ENCODE measurements at regions not wholly inside any gene's neighbourhood (a gene's known extent, or its start where the extent isn't known, plus 50 kb on each side); places are given as distances from the start of the nearest gene placed in this dataset.

GRCh38 chr3:72492240-72492639, 356.0 kb downstream of the SHQ1 start:
- no peak for TF ChIP-seq EZH2 (IDR thresholded peaks at IDR 0.05; ENCODE audit: low read depth, unreplicated experiment)
- TF ChIP-seq, protein P1, sequence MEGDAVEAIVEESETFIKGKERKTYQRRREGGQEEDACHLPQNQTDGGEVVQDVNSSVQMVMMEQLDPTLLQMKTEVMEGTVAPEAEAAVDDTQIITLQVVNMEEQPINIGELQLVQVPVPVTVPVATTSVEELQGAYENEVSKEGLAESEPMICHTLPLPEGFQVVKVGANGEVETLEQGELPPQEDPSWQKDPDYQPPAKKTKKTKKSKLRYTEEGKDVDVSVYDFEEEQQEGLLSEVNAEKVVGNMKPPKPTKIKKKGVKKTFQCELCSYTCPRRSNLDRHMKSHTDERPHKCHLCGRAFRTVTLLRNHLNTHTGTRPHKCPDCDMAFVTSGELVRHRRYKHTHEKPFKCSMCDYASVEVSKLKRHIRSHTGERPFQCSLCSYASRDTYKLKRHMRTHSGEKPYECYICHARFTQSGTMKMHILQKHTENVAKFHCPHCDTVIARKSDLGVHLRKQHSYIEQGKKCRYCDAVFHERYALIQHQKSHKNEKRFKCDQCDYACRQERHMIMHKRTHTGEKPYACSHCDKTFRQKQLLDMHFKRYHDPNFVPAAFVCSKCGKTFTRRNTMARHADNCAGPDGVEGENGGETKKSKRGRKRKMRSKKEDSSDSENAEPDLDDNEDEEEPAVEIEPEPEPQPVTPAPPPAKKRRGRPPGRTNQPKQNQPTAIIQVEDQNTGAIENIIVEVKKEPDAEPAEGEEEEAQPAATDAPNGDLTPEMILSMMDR (conservative IDR thresholded peaks at IDR 0.05; ENCODE audit: low read depth in 2 of 2), result no peak
- TF ChIP-seq EZH2phosphoT487 (IDR thresholded peaks at IDR 0.05; ENCODE audit: unreplicated experiment), result no peak
- no peak for TF ChIP-seq POLR2AphosphoS5 (IDR thresholded peaks at IDR 0.05; ENCODE audit: low read depth)
- TF ChIP-seq, protein P2, sequence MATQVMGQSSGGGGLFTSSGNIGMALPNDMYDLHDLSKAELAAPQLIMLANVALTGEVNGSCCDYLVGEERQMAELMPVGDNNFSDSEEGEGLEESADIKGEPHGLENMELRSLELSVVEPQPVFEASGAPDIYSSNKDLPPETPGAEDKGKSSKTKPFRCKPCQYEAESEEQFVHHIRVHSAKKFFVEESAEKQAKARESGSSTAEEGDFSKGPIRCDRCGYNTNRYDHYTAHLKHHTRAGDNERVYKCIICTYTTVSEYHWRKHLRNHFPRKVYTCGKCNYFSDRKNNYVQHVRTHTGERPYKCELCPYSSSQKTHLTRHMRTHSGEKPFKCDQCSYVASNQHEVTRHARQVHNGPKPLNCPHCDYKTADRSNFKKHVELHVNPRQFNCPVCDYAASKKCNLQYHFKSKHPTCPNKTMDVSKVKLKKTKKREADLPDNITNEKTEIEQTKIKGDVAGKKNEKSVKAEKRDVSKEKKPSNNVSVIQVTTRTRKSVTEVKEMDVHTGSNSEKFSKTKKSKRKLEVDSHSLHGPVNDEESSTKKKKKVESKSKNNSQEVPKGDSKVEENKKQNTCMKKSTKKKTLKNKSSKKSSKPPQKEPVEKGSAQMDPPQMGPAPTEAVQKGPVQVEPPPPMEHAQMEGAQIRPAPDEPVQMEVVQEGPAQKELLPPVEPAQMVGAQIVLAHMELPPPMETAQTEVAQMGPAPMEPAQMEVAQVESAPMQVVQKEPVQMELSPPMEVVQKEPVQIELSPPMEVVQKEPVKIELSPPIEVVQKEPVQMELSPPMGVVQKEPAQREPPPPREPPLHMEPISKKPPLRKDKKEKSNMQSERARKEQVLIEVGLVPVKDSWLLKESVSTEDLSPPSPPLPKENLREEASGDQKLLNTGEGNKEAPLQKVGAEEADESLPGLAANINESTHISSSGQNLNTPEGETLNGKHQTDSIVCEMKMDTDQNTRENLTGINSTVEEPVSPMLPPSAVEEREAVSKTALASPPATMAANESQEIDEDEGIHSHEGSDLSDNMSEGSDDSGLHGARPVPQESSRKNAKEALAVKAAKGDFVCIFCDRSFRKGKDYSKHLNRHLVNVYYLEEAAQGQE (IDR thresholded peaks at IDR 0.05; ENCODE audit: unreplicated experiment), result no peak
- TF ChIP-seq, protein P3, sequence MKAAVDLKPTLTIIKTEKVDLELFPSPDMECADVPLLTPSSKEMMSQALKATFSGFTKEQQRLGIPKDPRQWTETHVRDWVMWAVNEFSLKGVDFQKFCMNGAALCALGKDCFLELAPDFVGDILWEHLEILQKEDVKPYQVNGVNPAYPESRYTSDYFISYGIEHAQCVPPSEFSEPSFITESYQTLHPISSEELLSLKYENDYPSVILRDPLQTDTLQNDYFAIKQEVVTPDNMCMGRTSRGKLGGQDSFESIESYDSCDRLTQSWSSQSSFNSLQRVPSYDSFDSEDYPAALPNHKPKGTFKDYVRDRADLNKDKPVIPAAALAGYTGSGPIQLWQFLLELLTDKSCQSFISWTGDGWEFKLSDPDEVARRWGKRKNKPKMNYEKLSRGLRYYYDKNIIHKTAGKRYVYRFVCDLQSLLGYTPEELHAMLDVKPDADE (IDR thresholded peaks at IDR 0.05), result no peak
- no peak for TF ChIP-seq STAT1 (IDR thresholded peaks at IDR 0.05; ENCODE audit: unreplicated experiment)
- TF ChIP-seq NANOG (IDR thresholded peaks at IDR 0.05; ENCODE audit: borderline replicate concordance), result no peak
- no peak for TF ChIP-seq CREB1 (CRISPR knock-in tag; IDR thresholded peaks at IDR 0.05; ENCODE audit: low read depth)
- no peak for TF ChIP-seq ZNF114 (CRISPR knock-in tag; IDR thresholded peaks at IDR 0.05)
- no peak for TF ChIP-seq ZNF331 (CRISPR knock-in tag; IDR thresholded peaks at IDR 0.05; ENCODE audit: low read depth)
